Stimulated activated memory B cell treated with anti-CD40 and anti-IgM and Interleukin-4, amounts not matched to agents 10 μg/mL and 1 μg/mL and 100 μg/mL, for 72 hours (primary cell): ENCODE measurements at regions not wholly inside any gene's neighbourhood (a gene's known extent, or its start where the extent isn't known, plus 50 kb on each side); places are given as distances from the start of the nearest gene placed in this dataset.
A peak's percentile ranks its signal among the peaks of the same experiment; 100 is the strongest.

Experiments
- ATAC-seq: fragments of 150-1000 bp; cut with Tn5 transposase; 2 replicates; pipeline ENCODE4 v1.10.0; 2021
- H3K27ac Mint-ChIP-seq: one replicate; pipeline ENCODE4 v1.8.0; 2022; ENCODE audit warnings: mild to moderate bottlenecking, mixed read lengths
- H3K27me3 Mint-ChIP-seq: one replicate; pipeline ENCODE4 v1.8.0; 2022; ENCODE audit warnings: mixed read lengths
- H3K36me3 Mint-ChIP-seq: one replicate; pipeline ENCODE4 v1.8.0; 2022; ENCODE audit warnings: mixed read lengths
- H3K4me1 Mint-ChIP-seq: one replicate; pipeline ENCODE4 v1.8.0; 2022; ENCODE audit warnings: mixed read lengths
- H3K4me3 Mint-ChIP-seq: one replicate; pipeline ENCODE4 v1.8.0; 2022; ENCODE audit warnings: mild to moderate bottlenecking, moderate library complexity, mixed read lengths
- H3K9me3 Mint-ChIP-seq: one replicate; pipeline ENCODE4 v1.8.0; 2022; ENCODE audit warnings: mixed read lengths

GRCh38 chr3:160106905-160107861 lies 118.0 kb upstream of the C3orf80 start:
- Mint-ChIP-seq H3K36me3 (no peaks in the 10 kb centered on the region), H3K9me3 (no peaks in the 10 kb centered on the region), H3K4me1 (no peaks in the 10 kb centered on the region), H3K27me3 (no peaks in the 10 kb centered on the region), H3K27ac (no peak overlapping the region), H3K4me3 (no peak overlapping the region)
- no peak for ATAC-seq

- ATAC-seq, result no peak
- Mint-ChIP-seq H3K36me3 (no peaks in the 10 kb centered on the region), H3K27me3 (no peaks in the 10 kb centered on the region), H3K9me3 (no peaks in the 10 kb centered on the region), H3K4me3 (no peak overlapping the region), H3K4me1 (no peaks in the 10 kb centered on the region), H3K27ac (no peak overlapping the region)
Observed at GRCh38 chr3:160108362-160108761, 116.9 kb upstream of the C3orf80 start.

- Mint-ChIP-seq H3K9me3 (no peaks in the 10 kb centered on the region), H3K4me3 (no peak overlapping the region), H3K36me3 (no peaks in the 10 kb centered on the region), H3K4me1 (no peaks in the 10 kb centered on the region), H3K27ac (no peak overlapping the region), H3K27me3 (no peaks in the 10 kb centered on the region)
- no peak for ATAC-seq
Observed at GRCh38 chr3:160112481-160112880, 112.7 kb upstream of the C3orf80 start.

GRCh38 chr3:160112996-160113395 lies 112.2 kb upstream of the C3orf80 start:
- Mint-ChIP-seq H3K27me3 (no peaks in the 10 kb centered on the region), H3K36me3 (no peaks in the 10 kb centered on the region), H3K27ac (no peak overlapping the region), H3K9me3 (no peaks in the 10 kb centered on the region), H3K4me1 (no peaks in the 10 kb centered on the region), H3K4me3 (no peak overlapping the region)
- ATAC-seq, result no peak

GRCh38 chr3:160114355-160114995 lies 110.7 kb upstream of the C3orf80 start:
- H3K27me3 Mint-ChIP-seq, result no peaks in the 10 kb centered on the region
- H3K36me3 Mint-ChIP-seq, result no peaks in the 10 kb centered on the region
- no peaks in the 10 kb centered on the region for H3K9me3 Mint-ChIP-seq
- ATAC-seq, result peak; percentile 20
- no peak overlapping the region for H3K4me3 Mint-ChIP-seq
- H3K4me1 Mint-ChIP-seq, result no peaks in the 10 kb centered on the region
- H3K27ac Mint-ChIP-seq, result no peak overlapping the region

- Mint-ChIP-seq H3K4me1 (no peaks in the 10 kb centered on the region), H3K9me3 (peaks cover 4% of the 10 kb centered on the region), H3K4me3 (no peak overlapping the region), H3K36me3 (no peaks in the 10 kb centered on the region), H3K27me3 (no peaks in the 10 kb centered on the region), H3K27ac (no peak overlapping the region)
- ATAC-seq, result no peak
Observed at GRCh38 chr3:160115387-160115786, 109.8 kb upstream of the C3orf80 start.

- Mint-ChIP-seq H3K9me3 (peaks cover 6% of the 10 kb centered on the region), H3K27ac (no peak overlapping the region), H3K4me1 (peaks cover under 1% of the 10 kb centered on the region), H3K4me3 (no peak overlapping the region), H3K36me3 (no peaks in the 10 kb centered on the region), H3K27me3 (no peaks in the 10 kb centered on the region)
- ATAC-seq, result no peak
Observed at GRCh38 chr3:160124224-160124623, 101.0 kb upstream of the C3orf80 start.

GRCh38 chr3:160125258-160125657 lies 100.0 kb upstream of the C3orf80 start:
- Mint-ChIP-seq H3K9me3 (peaks cover 3% of the 10 kb centered on the region), H3K36me3 (no peaks in the 10 kb centered on the region), H3K4me1 (peaks cover 11% of the 10 kb centered on the region), H3K4me3 (no peak overlapping the region), H3K27ac (no peak overlapping the region), H3K27me3 (no peaks in the 10 kb centered on the region)
- no peak for ATAC-seq

GRCh38 chr3:160126051-160126450 lies 99.2 kb upstream of the C3orf80 start:
- H3K4me3 Mint-ChIP-seq, result no peak overlapping the region
- peaks cover 14% of the 10 kb centered on the region for H3K4me1 Mint-ChIP-seq
- no peak for ATAC-seq

GRCh38 chr3:160126761-160127160 lies 98.5 kb upstream of the C3orf80 start:
- Mint-ChIP-seq H3K4me1 (peaks cover 14% of the 10 kb centered on the region), H3K4me3 (no peak overlapping the region), H3K9me3 (no peaks in the 10 kb centered on the region), H3K36me3 (no peaks in the 10 kb centered on the region), H3K27me3 (no peaks in the 10 kb centered on the region), H3K27ac (no peak overlapping the region)
- no peak for ATAC-seq

More at GRCh38 chr3:160126051-160126450, 99.2 kb upstream of the C3orf80 start:
- no peaks in the 10 kb centered on the region for H3K36me3 Mint-ChIP-seq
- H3K27ac Mint-ChIP-seq, result no peak overlapping the region
- no peaks in the 10 kb centered on the region for H3K9me3 Mint-ChIP-seq
- no peaks in the 10 kb centered on the region for H3K27me3 Mint-ChIP-seq

- H3K36me3 Mint-ChIP-seq, result no peaks in the 10 kb centered on the region
- no peaks in the 10 kb centered on the region for H3K27me3 Mint-ChIP-seq
- no peaks in the 10 kb centered on the region for H3K9me3 Mint-ChIP-seq
- peaks cover 14% of the 10 kb centered on the region for H3K4me1 Mint-ChIP-seq
- no peak overlapping the region for H3K4me3 Mint-ChIP-seq
- no peak overlapping the region for H3K27ac Mint-ChIP-seq
- no peak for ATAC-seq
Observed at GRCh38 chr3:160127308-160127707, 97.9 kb upstream of the C3orf80 start.

- H3K4me3 Mint-ChIP-seq, result no peak overlapping the region
- H3K9me3 Mint-ChIP-seq, result no peaks in the 10 kb centered on the region
- no peaks in the 10 kb centered on the region for H3K27me3 Mint-ChIP-seq
- H3K4me1 Mint-ChIP-seq, result peaks cover 14% of the 10 kb centered on the region
- ATAC-seq, result no peak
- no peak overlapping the region for H3K27ac Mint-ChIP-seq
- H3K36me3 Mint-ChIP-seq, result no peaks in the 10 kb centered on the region
Observed at GRCh38 chr3:160128056-160128455, 97.2 kb upstream of the C3orf80 start.

- no peak overlapping the region for H3K4me3 Mint-ChIP-seq
- no peaks in the 10 kb centered on the region for H3K9me3 Mint-ChIP-seq
- peaks cover 14% of the 10 kb centered on the region for H3K4me1 Mint-ChIP-seq
- no peak for ATAC-seq
- H3K27ac Mint-ChIP-seq, result no peak overlapping the region
- no peaks in the 10 kb centered on the region for H3K27me3 Mint-ChIP-seq
- H3K36me3 Mint-ChIP-seq, result no peaks in the 10 kb centered on the region
Observed at GRCh38 chr3:160129459-160130061, 95.7 kb upstream of the C3orf80 start.

GRCh38 chr3:160130071-160130470 lies 95.2 kb upstream of the C3orf80 start:
- Mint-ChIP-seq H3K4me1 (peaks cover 14% of the 10 kb centered on the region), H3K27me3 (no peaks in the 10 kb centered on the region), H3K4me3 (no peak overlapping the region), H3K9me3 (no peaks in the 10 kb centered on the region), H3K27ac (no peak overlapping the region), H3K36me3 (no peaks in the 10 kb centered on the region)
- no peak for ATAC-seq

- no peaks in the 10 kb centered on the region for H3K27me3 Mint-ChIP-seq
Observed at GRCh38 chr3:160130950-160131349, 94.3 kb upstream of the C3orf80 start.

More at GRCh38 chr3:160130950-160131349, 94.3 kb upstream of the C3orf80 start:
- no peak for ATAC-seq
- Mint-ChIP-seq H3K9me3 (no peaks in the 10 kb centered on the region), H3K27ac (no peak overlapping the region), H3K4me1 (peaks cover 21% of the 10 kb centered on the region), H3K36me3 (no peaks in the 10 kb centered on the region), H3K4me3 (no peak overlapping the region)
